ENCODE measurements at regions not wholly inside any gene's neighbourhood (a gene's known extent, or its start where the extent isn't known, plus 50 kb on each side); places are given as distances from the start of the nearest gene placed in this dataset.

- ATAC-seq = no peak
- Histone ChIP-seq H3K4me3 (no peak overlapping the region), H2AFZ (ENCODE audit: low read depth, low read length) (no peak overlapping the region), H4K20me1 (replicated peaks; ENCODE audit: control insufficient read depth, insufficient read depth, low read length) (no peaks in the 10 kb centered on the region), H3K9me3 (replicated peaks; ENCODE audit: control insufficient read depth, insufficient read depth, low read depth, low read length) (no peaks in the 10 kb centered on the region), H3K79me2 (ENCODE audit: control insufficient read depth, insufficient read depth, low read length) (no peaks in the 10 kb centered on the region), H3K4me2 (ENCODE audit: insufficient read depth, low read length) (no peak overlapping the region), H3K36me3 (ENCODE audit: control insufficient read depth, insufficient read depth, low read length) (no peaks in the 10 kb centered on the region), H3K4me1 (replicated peaks in 1 of 2; ENCODE audit: control insufficient read depth in 2 of 2, insufficient read depth in 2 of 2, low read length in 2 of 2) (no peaks in the 10 kb centered on the region), H3K9me1 (ENCODE audit: control insufficient read depth, insufficient read depth, low read length) (no peaks in the 10 kb centered on the region), H3K27ac (ENCODE audit: extremely low read depth, low read depth, low read length) (no peak overlapping the region), H3K9ac (ENCODE audit: insufficient read depth in 1 of 2, low read depth in 2 of 2, low read length in 2 of 2) (no peak overlapping the region), H3K27me3 (ENCODE audit: control insufficient read depth in 2 of 2, insufficient read depth in 2 of 2, low read length in 2 of 2) (no peaks in the 10 kb centered on the region)
- 0% methylated on average over 1 of the region's 1 CpG for WGBS (ENCODE audit: insufficient coverage, low coverage, missing lambda C conversion rate)
- intact Hi-C loops (cut with micrococcal nuclease) (no loop called here), in situ Hi-C loops (cut with MboI) (no loop called here)
- POLR2A ChIA-PET = interaction anchor here (0.6 kb wide), 1 partner anchor 1865 kb away, joined by 3 read pairs; no protein-coding TSS in a partner anchor
- no peak for DNase-seq (ENCODE audit: extremely low read depth in 1 of 4, low spot score in 3 of 4)
- TF ChIP-seq, protein P1, sequence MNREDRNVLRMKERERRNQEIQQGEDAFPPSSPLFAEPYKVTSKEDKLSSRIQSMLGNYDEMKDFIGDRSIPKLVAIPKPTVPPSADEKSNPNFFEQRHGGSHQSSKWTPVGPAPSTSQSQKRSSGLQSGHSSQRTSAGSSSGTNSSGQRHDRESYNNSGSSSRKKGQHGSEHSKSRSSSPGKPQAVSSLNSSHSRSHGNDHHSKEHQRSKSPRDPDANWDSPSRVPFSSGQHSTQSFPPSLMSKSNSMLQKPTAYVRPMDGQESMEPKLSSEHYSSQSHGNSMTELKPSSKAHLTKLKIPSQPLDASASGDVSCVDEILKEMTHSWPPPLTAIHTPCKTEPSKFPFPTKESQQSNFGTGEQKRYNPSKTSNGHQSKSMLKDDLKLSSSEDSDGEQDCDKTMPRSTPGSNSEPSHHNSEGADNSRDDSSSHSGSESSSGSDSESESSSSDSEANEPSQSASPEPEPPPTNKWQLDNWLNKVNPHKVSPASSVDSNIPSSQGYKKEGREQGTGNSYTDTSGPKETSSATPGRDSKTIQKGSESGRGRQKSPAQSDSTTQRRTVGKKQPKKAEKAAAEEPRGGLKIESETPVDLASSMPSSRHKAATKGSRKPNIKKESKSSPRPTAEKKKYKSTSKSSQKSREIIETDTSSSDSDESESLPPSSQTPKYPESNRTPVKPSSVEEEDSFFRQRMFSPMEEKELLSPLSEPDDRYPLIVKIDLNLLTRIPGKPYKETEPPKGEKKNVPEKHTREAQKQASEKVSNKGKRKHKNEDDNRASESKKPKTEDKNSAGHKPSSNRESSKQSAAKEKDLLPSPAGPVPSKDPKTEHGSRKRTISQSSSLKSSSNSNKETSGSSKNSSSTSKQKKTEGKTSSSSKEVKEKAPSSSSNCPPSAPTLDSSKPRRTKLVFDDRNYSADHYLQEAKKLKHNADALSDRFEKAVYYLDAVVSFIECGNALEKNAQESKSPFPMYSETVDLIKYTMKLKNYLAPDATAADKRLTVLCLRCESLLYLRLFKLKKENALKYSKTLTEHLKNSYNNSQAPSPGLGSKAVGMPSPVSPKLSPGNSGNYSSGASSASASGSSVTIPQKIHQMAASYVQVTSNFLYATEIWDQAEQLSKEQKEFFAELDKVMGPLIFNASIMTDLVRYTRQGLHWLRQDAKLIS (CRISPR knock-in tag; IDR thresholded peaks at IDR 0.05) = no peak
- no peak for TF ChIP-seq ZNF695 (CRISPR knock-in tag; IDR thresholded peaks at IDR 0.05)
- TF ChIP-seq SAP30 (IDR thresholded peaks at IDR 0.05; ENCODE audit: borderline replicate concordance, insufficient read depth, low read depth, low read length, poor library complexity, severe bottlenecking) = no peak
- no peak for TF ChIP-seq KDM4B (IDR thresholded peaks at IDR 0.05; ENCODE audit: borderline replicate concordance in 2 of 2, low read depth in 1 of 2)
- no peak for TF ChIP-seq ZNF699 (CRISPR knock-in tag; IDR thresholded peaks at IDR 0.05; ENCODE audit: insufficient replicate concordance)
- TF ChIP-seq ARID2 (IDR thresholded peaks at IDR 0.05) = no peak
- no peak for TF ChIP-seq BACH1 (tag; IDR thresholded peaks at IDR 0.05)
- no peak for TF ChIP-seq PCBP1 (IDR thresholded peaks at IDR 0.05; ENCODE audit: low read depth, low read length, poor library complexity, severe bottlenecking)
- no peak for TF ChIP-seq GATA2 (CRISPR knock-in tag; IDR thresholded peaks at IDR 0.05)
- TF ChIP-seq MED1 (CRISPR knock-in tag; IDR thresholded peaks at IDR 0.05; ENCODE audit: borderline replicate concordance) = no peak
- TF ChIP-seq ZNF644 (tag; IDR thresholded peaks at IDR 0.05; ENCODE audit: low read depth) = no peak
- TF ChIP-seq POLR3G (IDR thresholded peaks at IDR 0.05; ENCODE audit: extremely low read depth, insufficient read length, insufficient replicate concordance) = no peak
- no peak for TF ChIP-seq NR1H2 (CRISPR knock-in tag; IDR thresholded peaks at IDR 0.05)
- no peak for TF ChIP-seq POLR2G (IDR thresholded peaks at IDR 0.05; ENCODE audit: low read depth, low read length)
- TF ChIP-seq, protein P2, sequence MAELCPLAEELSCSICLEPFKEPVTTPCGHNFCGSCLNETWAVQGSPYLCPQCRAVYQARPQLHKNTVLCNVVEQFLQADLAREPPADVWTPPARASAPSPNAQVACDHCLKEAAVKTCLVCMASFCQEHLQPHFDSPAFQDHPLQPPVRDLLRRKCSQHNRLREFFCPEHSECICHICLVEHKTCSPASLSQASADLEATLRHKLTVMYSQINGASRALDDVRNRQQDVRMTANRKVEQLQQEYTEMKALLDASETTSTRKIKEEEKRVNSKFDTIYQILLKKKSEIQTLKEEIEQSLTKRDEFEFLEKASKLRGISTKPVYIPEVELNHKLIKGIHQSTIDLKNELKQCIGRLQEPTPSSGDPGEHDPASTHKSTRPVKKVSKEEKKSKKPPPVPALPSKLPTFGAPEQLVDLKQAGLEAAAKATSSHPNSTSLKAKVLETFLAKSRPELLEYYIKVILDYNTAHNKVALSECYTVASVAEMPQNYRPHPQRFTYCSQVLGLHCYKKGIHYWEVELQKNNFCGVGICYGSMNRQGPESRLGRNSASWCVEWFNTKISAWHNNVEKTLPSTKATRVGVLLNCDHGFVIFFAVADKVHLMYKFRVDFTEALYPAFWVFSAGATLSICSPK (IDR thresholded peaks at IDR 0.05; ENCODE audit: borderline replicate concordance) = no peak
- TF ChIP-seq ZNF76 (CRISPR knock-in tag; IDR thresholded peaks at IDR 0.05; ENCODE audit: borderline replicate concordance) = no peak
- no peak for TF ChIP-seq GATAD2A (IDR thresholded peaks at IDR 0.05)
- TF ChIP-seq PCBP2 (IDR thresholded peaks at IDR 0.05; ENCODE audit: low read depth, low read length, poor library complexity, severe bottlenecking) = no peak
- TF ChIP-seq TAL1 (IDR thresholded peaks at IDR 0.05) = no peak
- CTCF ChIA-PET (ENCODE audit: low intra/inter-chr PET ratio) = no interaction called here
- no peak for FAIRE-seq
- no TSS peak for BruUV-seq (replicated peaks)
Observed at GRCh38 chr13:23044906-23045305, 135.9 kb upstream of the SGCG start.
